NT2/D1 (cell line): ENCODE measurements at regions not wholly inside any gene's neighbourhood (a gene's known extent, or its start where the extent isn't known, plus 50 kb on each side); places are given as distances from the start of the nearest gene placed in this dataset.
"Not testable (repeated sequence)": the region's sequence is repeated elsewhere in the genome, so short reads cannot be mapped to it uniquely, and the experiment has no call there.

ENCODE experiments used
- DNase-seq: peaks from one replicate; pipeline ENCODE4 v3.0.0-alpha.2; 2011; ENCODE audit warnings: low read depth, low spot score
- H3K27me3 ChIP-seq: 2 replicates; pipeline ENCODE4 v1.6.0; 2011; ENCODE audit warnings: mild to moderate bottlenecking; ENCODE audit not compliant: insufficient read length, insufficient read depth
- H3K36me3 ChIP-seq: 2 replicates; pipeline ENCODE4 v1.6.1; 2011; ENCODE audit warnings: mild to moderate bottlenecking, low read length, mixed read lengths; ENCODE audit not compliant: insufficient read depth, insufficient read length
- H3K4me1 ChIP-seq: 2 replicates; pipeline ENCODE4 v1.5.1; 2011; ENCODE audit not compliant: insufficient read depth, insufficient read length
- H3K4me3 ChIP-seq: 2 replicates; pipeline ENCODE4 v1.5.1; 2011; ENCODE audit warnings: low read depth; ENCODE audit not compliant: insufficient read length
- H3K9ac ChIP-seq: 2 replicates; pipeline ENCODE4 v1.6.0; 2011; ENCODE audit warnings: low read depth; ENCODE audit not compliant: insufficient read length
- H3K9me3 ChIP-seq: 2 replicates; pipeline ENCODE4 v1.5.1; 2011; ENCODE audit warnings: mild to moderate bottlenecking, low read length; ENCODE audit not compliant: insufficient read depth
- SUZ12 ChIP-seq: IDR thresholded peaks from 2 replicates; pipeline ENCODE4 v1.6.1; 2011; ENCODE audit not compliant: insufficient read length, insufficient read depth; ENCODE audit errors: extremely low read depth
- YY1 ChIP-seq: IDR thresholded peaks from 2 replicates; pipeline ENCODE4 v1.6.1; 2011; ENCODE audit not compliant: insufficient read length, insufficient read depth
- ZNF274 ChIP-seq: IDR thresholded peaks from 2 replicates; pipeline ENCODE4 v1.6.1; 2011; ENCODE audit warnings: mild to moderate bottlenecking, low read depth, low read length

GRCh38 chr13:50290186-50290585 lies 274.9 kb downstream of the KCNRG start:
- H3K4me3 ChIP-seq: no peak overlapping the region
- no peaks in the 10 kb centered on the region for H3K4me1 ChIP-seq
- no peak overlapping the region for H3K9ac ChIP-seq
- no peak for DNase-seq
- no peaks in the 10 kb centered on the region for H3K9me3 ChIP-seq
- no peaks in the 10 kb centered on the region for H3K36me3 ChIP-seq
- H3K27me3 ChIP-seq: no peaks in the 10 kb centered on the region
- TF ChIP-seq SUZ12: no peak
- TF ChIP-seq ZNF274: no peak
- no peak for TF ChIP-seq YY1

GRCh38 chr13:50291611-50292010 lies 276.4 kb downstream of the KCNRG start:
- TF ChIP-seq ZNF274 (no peak), SUZ12 (no peak), YY1 (no peak)
- no peaks in the 10 kb centered on the region for H3K27me3 ChIP-seq
- DNase-seq: no peak
- H3K36me3 ChIP-seq: no peaks in the 10 kb centered on the region
- no peak overlapping the region for H3K9ac ChIP-seq
- H3K4me3 ChIP-seq: no peak overlapping the region
- no peaks in the 10 kb centered on the region for H3K9me3 ChIP-seq
- H3K4me1 ChIP-seq: no peaks in the 10 kb centered on the region

- H3K36me3 ChIP-seq: no peaks in the 10 kb centered on the region
- H3K4me1 ChIP-seq: no peaks in the 10 kb centered on the region
- H3K27me3 ChIP-seq: no peaks in the 10 kb centered on the region
- H3K9ac ChIP-seq: no peak overlapping the region
- no peak overlapping the region for H3K4me3 ChIP-seq
- TF ChIP-seq ZNF274 (no peak), YY1 (no peak)
- DNase-seq: no peak
- H3K9me3 ChIP-seq: no peaks in the 10 kb centered on the region
These were observed 276.8 kb downstream of the KCNRG start for GRCh38 chr13:50292081-50292480.

- not testable (repeated sequence) for H3K4me3 ChIP-seq, H3K4me1 ChIP-seq, H3K36me3 ChIP-seq, DNase-seq, H3K27me3 ChIP-seq, H3K9me3 ChIP-seq, H3K9ac ChIP-seq
These were observed 279.2 kb downstream of the KCNRG start for GRCh38 chr13:50294425-50294824.

- Histone ChIP-seq H3K27me3 (no peaks in the 10 kb centered on the region), H3K9ac (no peak overlapping the region), H3K4me1 (no peaks in the 10 kb centered on the region), H3K36me3 (no peaks in the 10 kb centered on the region), H3K9me3 (no peaks in the 10 kb centered on the region), H3K4me3 (no peak overlapping the region)
- TF ChIP-seq SUZ12 (no peak), ZNF274 (no peak), YY1 (no peak)
- no peak for DNase-seq
These were observed 284.5 kb downstream of the KCNRG start for GRCh38 chr13:50299546-50300249.

GRCh38 chr13:50303963-50304721 lies 288.9 kb downstream of the KCNRG start:
- Histone ChIP-seq H3K36me3 (no peaks in the 10 kb centered on the region), H3K27me3 (no peaks in the 10 kb centered on the region), H3K4me1 (no peaks in the 10 kb centered on the region), H3K9me3 (no peaks in the 10 kb centered on the region), H3K9ac (no peak overlapping the region), H3K4me3 (no peak overlapping the region)
- TF ChIP-seq SUZ12 (no peak), YY1 (no peak), ZNF274 (no peak)
- DNase-seq: no peak

GRCh38 chr13:50306156-50306555 lies 290.9 kb downstream of the KCNRG start:
- no peak overlapping the region for H3K4me3 ChIP-seq
- H3K9me3 ChIP-seq: no peaks in the 10 kb centered on the region
- no peak overlapping the region for H3K9ac ChIP-seq
- no peak for DNase-seq
- no peaks in the 10 kb centered on the region for H3K36me3 ChIP-seq
- H3K27me3 ChIP-seq: no peaks in the 10 kb centered on the region
- TF ChIP-seq SUZ12 (no peak), ZNF274 (no peak), YY1 (no peak)
- H3K4me1 ChIP-seq: no peaks in the 10 kb centered on the region
